ENCODE measurements at regions not wholly inside any gene's neighbourhood (a gene's known extent, or its start where the extent isn't known, plus 50 kb on each side); places are given as distances from the start of the nearest gene placed in this dataset.

DNA sequence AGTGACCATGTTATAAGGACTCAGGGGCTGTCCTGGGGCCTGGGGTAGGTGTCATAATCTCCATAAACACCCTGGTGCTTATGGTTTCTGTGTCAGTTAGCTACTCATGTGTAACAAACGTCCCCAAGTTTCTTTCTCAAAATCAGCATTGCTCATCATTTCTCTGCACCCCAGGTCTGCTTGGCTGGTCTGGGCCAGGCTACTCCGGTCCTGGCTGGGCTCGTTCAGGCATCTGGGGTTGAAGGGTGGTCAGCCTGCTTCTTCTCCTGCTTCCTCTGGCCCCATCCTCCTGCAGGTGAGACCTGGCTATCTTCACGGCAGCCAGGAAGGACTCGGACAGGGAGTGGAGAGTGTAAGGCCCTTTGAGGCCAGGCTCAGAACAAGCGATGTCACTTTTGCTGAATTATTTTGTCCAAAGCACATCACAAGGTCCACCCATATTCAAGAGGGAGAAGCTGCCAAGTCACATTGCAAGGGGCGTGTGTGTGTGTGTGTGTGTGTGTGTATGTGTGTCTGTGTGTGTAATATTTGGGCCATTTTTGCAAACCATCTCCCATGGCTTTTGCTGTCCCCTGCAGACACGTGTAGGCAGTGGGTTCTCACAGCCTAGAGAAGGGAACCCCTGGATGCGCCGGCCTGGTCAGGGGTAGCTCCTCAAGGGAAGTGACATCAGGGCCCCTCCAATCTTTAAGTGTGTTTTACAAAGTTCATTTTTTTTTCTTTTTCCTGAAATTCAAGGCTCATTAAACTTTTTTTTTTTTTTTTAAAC lies 535.8 kb downstream of the TBC1D22A start:
- DNase-seq: no peak

DNA sequence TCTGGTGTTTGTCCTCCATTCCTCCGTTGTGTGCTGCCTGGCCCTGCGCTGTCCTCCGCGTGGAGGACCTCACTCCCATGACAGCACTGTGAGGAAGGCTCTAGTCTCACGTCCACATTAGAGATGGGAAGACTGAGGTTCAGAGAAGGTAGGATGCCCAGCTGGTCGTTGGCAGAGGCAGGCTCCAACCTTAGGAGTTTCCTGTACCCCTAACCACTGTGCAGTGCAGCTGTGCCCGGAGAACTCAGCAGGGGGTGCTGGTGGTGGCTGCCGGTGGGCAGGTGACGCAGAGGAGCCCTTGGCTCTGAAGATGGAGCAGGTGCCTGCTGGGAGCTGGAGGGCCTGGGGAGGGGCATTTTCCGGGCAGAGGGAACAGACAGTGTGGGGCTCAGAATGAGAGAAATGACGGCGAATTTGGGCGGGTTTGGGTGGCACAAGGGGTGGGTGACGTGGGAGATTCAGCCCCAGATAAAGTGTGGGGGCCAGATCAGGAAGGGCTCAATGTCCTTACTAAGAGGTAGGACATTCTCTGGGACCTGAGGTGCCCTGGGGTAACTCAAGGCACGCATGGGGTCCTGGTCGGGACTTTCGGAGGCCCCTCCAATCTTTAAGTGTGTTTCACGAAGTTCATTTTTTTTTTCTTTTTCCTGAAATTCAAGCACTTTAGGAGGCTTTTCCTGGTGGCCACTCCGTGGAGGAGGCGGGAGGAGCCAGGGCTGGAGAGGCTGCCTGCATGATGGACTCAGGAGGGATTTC lies 535.0 kb downstream of the TBC1D22A start:
- no peak for DNase-seq

DNA sequence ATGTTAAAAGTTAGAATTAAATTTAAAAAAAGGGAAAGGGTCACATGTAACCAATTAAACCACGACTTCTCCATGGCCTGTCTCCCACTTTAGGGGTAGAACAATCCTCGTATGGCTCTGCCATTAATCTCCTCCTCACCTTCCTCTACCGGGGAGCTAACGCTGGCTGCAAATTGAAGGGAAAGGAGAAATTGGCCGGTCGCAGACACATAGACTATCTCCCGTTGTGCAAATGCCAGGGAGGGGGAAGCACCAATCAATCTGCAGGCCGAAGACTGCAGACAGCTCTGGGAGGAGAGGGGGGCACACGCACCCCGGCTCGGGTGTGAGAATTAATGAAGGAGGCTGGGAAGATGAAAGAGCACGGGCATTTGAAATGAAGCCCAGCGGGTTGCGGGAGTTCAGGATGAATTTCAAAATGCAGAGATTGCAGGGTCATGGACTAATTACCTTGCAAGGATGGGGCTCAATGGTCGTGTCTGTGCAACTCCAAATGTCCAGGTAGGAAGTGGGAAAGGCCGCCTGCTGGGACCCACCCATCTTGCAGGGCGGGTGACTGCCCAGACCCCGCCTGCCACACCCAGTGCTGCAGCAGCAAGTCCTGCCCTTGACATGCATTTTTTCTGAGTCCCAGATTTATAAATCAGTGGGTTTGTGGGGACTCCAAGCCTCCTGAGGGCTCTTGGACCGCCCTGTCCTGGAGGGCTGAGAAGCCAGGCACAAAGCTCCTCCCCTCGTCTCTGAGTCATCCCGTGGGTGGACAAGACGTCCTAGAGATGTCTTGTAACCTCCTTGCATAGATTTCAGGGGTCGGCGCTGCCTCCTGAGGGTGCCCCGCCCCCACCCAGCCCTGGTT lies 534.2 kb downstream of the TBC1D22A start:
- no peak for DNase-seq

DNA sequence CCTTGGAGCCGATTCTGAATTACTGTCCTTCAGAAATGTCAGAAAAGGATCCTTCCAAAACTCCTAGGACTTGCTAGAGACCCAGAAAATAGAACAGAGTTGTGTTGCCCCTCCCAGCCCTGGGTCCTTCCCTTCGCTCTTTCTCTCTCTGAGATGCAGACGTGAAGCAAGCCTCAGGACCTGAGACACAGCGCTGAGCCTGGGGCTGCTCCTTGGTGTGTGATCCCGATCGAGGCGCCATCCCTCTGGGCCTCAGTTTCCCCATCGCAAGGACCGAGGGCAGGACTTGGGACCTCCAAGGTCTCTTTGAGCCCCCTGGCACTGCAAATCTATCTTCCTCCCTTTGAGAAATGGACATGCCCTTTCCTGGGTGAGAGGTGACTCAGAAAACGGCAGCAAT lies 533.5 kb downstream of the TBC1D22A start:
- DNase-seq: no peak

DNA sequence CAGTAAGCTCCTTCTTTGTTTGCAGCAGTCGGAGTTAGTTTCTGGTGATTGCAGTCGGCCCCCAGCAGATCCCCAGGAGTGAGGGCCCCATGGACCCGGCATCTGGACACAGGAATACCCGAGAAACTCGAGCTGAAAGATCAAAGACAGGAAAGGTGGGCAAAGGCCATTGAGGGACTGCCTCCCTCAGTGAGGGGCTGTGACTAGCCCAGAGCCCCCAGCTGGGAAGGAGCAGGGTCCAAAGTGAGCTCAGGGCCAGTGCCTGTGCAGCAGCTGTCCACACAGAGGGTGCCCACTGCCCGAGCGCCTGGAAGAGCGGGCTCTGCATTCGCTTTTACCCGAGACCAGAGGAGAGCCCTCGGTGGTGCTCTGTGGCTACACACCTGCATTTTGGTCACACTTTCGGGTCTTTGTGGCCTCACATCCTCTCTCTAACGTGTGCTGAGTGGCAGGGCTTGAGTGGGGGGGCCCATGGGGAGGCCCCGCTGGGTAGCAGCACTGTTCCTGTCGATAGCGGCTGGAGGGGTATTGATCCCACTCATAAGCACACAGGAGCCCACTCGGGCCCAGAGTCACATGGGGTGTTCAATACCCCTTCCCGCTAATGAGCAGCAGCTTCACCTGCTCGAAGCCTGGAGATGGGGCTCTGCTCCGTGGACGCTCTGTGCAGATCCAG lies 532.9 kb downstream of the TBC1D22A start:
- no peak for DNase-seq

DNA sequence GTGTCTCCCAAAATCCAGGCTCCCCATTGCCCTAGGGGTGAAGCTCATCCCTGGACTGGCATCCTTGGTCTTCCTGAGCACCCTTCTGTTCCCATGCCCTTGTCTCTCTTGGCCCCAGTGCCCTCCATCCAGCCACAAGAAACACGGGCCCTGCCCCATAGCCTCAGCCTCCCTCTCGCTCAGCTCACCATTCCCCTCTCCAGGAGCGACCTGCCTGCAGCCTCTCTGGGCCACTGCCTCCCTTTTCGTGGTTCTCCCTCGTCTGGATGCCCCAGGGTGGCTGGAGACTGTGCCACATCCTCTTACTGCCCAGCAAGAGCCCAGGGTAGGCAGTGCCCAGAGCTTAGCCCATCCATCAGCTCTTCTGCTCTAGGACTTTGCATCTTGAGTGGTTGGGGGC lies 532.1 kb downstream of the TBC1D22A start:
- no peak for DNase-seq

DNA sequence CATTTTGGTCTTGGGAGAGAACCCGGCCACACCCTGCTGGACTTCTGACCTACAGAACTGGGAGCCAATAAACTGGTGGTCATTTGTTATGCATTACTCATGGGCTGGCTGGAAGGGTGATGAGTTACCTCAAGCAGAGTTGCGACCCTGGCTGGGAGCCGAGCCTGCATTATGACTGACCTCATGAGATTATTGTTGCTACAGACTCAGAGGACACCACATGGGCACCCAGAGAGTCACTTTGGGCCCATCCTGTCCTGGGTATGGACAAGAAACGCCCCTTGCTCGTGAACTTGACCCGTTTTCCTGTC lies 531.7 kb downstream of the TBC1D22A start:
- DNase-seq: no peak

DNA sequence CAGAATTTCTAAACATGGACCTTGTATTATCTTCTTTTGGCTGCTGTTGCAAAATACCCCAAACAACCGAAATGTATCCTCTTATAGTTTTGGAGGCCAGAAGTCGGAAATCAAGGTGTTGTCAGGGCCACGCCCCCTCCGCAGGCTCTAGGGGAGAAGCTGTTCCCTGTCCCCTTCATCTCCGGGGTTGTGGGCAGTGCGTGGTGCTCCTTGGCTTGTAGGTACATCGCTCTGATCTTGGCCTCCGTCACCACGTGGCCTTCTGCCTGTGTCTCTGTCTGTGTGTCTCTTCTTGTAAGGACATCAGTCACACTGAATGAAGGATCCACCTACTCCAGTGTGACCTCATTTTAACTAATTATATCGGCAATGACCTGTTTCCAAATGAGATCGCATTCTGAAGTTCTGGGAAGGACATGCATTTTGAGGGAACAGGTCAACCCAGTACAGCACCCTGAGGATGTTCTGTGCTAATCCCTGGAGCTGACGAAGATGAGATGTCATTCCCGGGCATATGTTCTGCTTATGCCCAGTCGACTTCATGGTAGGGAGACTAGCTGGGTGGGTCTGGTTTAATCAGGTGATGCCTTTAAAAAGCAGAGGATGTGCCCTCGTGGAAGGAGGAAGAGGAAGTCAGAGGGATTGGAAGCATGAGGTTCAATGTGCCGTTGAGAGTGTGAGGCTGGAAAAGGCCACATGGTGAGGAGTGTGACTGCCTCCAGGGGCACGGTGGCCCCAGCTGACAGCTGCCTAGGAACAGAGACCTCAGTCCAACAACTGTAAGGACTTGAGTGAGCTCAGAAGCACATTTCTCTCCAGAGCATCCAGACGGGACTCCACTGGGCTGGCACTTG lies 531.1 kb downstream of the TBC1D22A start:
- DNase-seq: no peak

DNA sequence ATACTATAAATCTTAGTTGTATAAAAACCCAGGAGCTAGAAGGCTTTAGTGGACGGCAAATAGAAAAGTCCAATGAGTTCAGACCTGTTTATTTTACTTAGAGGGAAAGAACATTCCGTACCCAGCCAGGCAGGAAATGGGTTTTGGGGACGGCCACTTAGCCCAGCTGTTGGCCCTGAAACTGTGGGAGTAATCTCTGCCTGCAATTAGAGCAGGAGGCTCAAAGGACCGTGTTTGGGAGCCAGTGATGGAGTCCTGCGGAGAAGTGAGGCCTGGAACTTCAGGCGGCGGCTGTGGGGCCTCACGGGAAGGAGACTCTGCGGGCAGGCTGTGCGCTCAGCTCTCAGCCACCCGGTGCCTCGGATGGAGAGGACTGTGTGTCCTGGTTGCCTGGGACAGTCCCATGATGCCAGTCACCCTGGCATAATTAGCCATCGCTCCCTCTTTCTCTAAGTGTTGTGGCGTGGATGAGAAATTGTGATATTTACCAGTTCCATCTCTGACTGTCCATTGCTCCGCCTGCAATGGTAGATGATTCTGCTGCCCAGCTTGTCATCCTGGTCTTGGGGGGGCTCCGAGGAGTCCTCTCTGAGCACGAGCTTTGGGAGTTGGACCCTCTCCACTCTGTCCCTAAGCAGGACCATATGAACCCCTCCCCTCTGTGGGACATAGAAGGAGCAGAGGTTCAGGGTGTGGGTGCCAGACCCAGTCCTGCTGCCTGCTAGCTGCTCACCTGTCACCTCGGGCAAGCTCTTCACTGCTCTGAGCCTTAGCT lies 530.3 kb downstream of the TBC1D22A start:
- DNase-seq: no peak

DNA sequence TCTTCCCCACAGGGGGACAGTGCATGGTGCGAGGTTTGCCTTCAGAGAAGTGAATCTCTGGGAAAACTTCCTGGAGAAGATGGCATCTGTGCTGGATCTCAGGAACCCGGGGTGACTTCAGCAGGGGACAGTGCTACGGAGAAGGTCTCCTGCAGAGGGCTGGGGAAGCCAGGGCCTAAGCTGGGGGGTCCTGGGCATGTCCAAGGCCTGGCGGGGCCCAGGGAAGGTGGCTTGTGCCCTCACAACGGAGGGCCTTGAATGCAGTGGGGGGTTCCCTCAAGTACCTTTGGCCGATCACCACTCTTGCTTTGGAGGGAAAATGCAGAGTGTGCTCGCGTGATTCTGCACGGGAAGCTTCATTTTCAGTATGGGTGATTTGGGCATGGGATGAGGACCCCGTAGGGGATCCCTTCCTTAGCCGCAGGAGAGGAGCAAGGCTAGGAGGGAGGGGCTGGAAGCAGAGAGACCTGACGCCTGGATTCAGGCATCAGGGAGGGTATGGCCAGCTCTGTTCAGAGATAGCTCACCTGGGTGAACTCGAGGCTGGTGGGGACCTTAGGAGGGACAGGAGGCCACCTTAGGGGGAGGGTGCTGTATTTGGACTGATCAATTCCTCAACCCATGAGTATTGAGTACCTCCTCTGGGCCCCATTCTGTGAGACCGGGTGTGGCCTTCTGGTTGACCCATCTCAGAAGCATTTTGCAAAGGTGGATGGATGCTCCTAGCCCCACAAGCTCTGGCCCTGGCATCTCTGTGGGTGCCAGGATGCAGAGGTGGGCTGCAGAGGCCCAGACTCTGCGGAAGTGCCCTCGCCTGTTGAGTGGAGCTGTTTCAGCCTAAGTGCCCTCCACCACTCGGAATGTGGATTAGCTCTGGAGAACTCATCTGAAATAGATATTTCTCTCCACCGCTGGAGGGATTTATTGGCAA lies 529.4 kb downstream of the TBC1D22A start:
- no peak for DNase-seq

DNA sequence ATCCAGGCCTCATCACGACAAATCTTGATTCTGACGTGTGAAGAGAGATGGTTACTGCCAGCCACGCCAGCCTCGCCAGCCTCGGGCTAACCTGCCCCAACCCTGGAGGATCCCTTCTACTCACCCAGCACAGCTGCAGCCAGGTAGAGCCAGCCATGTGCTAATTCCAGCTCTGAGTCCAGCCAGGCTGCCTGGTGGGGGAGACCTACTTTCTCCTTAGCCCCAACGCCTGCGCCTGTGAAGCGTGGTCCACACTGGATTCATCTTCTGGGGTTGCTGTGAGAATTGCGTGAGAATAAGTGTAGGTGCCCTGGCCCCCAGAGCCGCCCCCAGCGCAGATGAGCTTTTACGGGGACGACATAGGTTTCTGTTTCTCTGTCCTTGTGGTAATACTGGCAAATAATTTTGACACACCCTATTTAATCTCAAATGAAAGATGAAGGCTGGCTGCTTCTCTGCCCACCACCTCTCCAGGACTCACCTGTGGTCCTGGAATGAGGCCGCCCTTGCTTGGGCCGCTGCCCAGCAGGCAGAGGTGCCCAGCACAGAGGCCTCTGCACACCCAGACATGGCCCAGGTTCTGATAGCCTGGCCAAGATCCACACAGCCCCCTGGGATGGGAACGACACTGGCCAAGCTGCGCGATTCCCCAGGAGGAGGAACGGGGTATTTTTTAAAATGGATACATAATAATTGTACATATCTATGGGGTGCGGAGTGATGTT lies 528.4 kb downstream of the TBC1D22A start:
- DNase-seq: no peak

DNA sequence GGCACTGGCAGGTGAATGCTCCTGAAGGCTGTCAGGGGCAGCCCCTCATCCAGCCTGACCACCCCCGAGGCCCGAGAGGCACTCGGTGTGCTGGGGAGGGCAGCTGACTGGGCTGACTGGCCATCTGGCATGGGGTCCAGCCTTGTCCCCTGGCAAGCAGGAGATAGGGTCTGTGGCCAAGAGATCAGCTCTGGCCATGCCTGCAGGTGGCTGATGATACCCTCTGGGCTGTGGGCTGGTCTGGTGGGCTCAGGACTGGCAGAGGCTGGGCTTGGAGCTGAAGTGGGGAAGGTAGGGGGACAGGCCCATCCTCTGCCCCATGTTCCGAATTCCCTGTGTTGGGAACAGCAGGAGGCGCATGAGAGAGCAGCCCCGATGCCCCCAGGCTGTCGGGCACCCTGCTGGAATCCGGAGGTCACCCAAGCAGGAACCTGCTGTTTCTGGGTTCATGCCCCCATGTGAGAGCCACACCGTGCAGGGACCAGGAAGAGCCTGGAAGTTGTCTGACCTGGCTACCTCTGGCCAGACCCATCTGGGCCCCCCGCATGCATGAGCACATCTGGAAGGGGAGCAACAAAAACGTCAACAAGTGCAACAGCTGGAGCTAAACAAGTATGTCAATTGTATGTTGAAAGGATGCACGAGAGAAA lies 527.0 kb downstream of the TBC1D22A start:
- DNase-seq: no peak

DNA sequence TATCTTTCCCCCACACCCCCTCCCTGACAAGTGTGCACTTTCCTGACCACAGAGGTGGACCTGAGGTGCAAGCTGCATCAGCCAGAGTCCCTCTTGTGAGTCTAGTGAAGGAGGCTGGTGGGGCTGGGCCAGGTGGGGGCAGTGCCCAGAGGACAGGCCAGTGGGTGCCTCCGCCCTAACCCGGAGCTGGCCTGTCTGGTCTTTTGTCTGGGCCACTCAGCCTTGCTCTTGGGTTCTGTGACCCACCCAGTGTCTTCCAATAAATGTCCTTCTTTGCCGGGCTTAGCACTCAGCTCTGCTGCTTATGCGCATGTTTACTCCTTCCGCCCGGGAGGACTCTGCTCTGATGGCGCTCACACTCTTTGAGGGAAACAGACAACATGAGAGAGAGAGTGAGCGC lies 526.2 kb downstream of the TBC1D22A start:
- no peak for DNase-seq

DNA sequence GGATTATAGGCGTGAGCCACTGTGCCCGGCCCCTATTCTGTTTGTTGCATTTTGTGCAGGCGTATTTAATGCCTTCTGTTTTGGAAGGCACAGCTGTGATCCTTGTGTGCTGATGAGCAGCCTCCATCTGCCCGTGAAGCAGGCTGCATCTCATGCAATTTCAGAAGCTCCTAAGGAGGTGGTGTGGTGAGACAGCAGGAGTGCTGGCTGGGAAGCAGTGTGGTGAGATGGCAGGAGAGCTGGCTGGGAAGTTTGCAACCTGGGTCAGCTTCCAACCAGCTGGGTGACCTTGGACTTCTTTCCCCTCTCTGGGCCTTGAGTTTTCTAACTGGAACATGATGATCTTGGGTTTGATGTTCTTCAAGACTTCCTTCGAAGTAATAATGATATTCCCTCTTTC lies 525.1 kb downstream of the TBC1D22A start:
- no peak for DNase-seq

DNA sequence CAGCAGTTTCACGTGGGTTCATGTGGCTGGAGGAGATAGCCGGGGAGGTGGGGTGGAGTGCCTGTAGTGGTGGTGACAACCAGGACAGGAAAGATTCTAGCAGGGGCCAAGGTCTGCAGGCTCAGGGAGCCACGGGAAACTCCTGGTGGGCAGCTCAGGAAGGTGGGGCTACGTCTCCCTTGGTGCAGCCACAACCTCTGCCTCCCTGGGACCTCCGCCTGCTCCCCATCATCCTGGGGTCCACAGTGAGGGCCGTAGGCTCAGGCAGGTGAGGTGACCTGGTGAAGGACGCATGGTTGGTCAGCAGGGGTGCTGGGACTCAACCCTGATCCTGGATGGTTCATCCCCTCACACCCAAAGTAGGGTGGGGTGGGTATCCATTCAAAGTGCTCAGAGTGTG lies 524.1 kb downstream of the TBC1D22A start:
- no peak for DNase-seq

DNA sequence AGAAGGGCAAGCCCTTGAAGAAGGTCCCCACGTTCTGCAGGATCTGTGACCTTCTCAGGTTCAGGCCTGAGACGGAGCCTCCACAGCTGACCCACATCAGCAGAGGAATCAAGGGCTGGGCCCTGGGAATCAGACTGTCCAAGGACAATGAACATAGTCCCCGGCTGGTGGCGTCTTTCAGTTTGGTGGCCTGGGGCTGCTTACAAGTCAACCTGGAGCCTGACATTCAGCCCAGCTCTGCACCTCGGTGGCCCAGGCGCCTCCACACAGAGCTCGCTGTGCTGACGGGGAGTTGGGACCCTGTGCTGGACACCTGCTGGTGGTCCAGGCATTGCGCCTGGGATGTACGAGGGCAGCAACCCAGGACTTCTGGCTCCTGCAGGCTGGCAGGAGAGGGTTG lies 523.5 kb downstream of the TBC1D22A start:
- DNase-seq: no peak

DNA sequence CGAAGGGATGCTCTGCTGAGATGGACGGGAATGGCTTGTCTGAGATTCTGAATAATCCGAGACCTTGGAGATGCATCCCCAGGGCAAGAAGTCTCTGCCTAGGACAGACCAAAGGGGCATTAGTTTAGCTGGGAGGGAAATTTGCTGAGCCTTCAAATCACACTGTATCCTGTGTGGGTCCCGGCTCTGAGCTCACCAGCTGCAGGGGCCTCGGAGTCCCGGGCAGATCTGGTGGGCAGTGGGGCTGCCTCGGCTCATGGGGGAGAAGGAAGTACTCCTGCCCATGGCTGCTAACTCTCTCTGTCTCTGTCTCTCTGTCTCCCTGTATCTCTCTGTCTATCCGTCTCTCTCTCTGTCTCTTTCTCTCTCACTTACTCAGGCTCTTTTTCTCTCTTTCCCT lies 522.4 kb downstream of the TBC1D22A start:
- DNase-seq: no peak

DNA sequence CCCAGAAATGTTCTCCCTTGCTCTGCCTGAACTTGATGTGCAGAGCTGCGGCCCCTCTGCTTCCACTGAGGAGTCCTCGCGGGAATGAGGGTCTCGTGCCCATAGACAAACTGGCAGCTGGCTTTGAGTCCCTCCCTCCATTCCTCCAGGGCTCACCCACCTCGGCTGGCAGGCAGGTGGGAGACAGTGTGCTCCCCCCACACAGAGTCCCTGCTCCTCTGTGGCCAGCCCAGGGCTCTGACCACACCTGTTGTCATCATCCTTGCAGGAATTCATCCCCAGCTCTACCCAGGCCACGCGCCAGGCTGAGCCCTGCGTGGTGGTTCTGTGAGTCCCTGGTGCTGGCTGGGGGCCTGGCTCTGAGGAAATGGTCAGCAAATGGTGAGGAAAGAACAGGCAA lies 521.9 kb downstream of the TBC1D22A start:
- no peak for DNase-seq

Measured in CD4-positive, alpha-beta T cell treated with Interleukin-17A for 4 hours (primary cell).